GM23248 (cell line): ENCODE measurements at regions not wholly inside any gene's neighbourhood (a gene's known extent, or its start where the extent isn't known, plus 50 kb on each side); places are given as distances from the start of the nearest gene placed in this dataset.

ENCODE experiments used
- EZH2 ChIP-seq: fragments of 200-600 bp; sonication (generic); IDR thresholded peaks from 2 replicates; pipeline ENCODE4 v1.6.1; 2018; ENCODE audit warnings: antibody characterized with exemption, mild to moderate bottlenecking; ENCODE audit not compliant: insufficient read depth, poor library complexity, severe bottlenecking
- EZH2phosphoT487 ChIP-seq: fragments of 200-600 bp; sonication (generic); IDR thresholded peaks from 2 replicates; pipeline ENCODE4 v1.6.1; 2018; ENCODE audit warnings: antibody characterized with exemption, moderate library complexity, mild to moderate bottlenecking, low read depth; ENCODE audit not compliant: insufficient read depth

DNA sequence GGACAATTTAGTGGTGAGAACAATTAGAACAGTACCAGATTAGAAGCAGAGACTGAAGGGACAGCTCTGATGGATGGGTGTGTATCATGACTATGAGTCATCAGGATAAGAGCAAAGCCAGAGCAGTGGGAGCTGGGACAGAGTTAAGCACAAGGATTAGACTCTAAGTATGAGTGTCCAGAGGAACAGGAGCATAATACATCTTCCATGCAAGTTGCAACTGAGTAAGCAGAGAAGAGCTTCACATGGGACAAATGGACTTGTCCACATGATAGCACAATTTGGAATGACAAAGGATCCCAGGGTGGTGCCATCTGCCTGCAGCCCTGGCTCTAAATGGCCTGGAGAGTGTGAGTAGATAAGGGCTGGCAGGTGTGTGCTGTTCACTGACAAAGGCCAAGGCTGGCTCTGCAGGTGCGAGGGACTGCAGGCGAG is 226.4 kb upstream of the CAND1 start:
- no peak for TF ChIP-seq EZH2
- no peak for TF ChIP-seq EZH2phosphoT487
